Activated CD8-positive, alpha-beta memory T cell treated with anti-CD3 and anti-CD28 coated beads, Interleukin-2, amount 50 U/mL, for 48 hours (primary cell): ENCODE measurements at regions not wholly inside any gene's neighbourhood (a gene's known extent, or its start where the extent isn't known, plus 50 kb on each side); places are given as distances from the start of the nearest gene placed in this dataset.

Experiments
- DNase-seq: peaks from one replicate; pipeline ENCODE4 v3.0.0-alpha.2; 2020

- no peak for DNase-seq
Measured at GRCh38 chr3:28835249-28835648, 445.6 kb upstream of the RBMS3 start.

- no peak for DNase-seq
Measured at GRCh38 chr3:28835751-28836150, 445.1 kb upstream of the RBMS3 start.

GRCh38 chr3:28836199-28836598 lies 444.7 kb upstream of the RBMS3 start:
- no peak for DNase-seq

GRCh38 chr3:28840976-28841376 lies 439.9 kb upstream of the RBMS3 start:
- peak; percentile 60 for DNase-seq

- DNase-seq, result no peak
Measured at GRCh38 chr3:28841441-28841840, 439.4 kb upstream of the RBMS3 start.

GRCh38 chr3:28844298-28845005 lies 436.4 kb upstream of the RBMS3 start:
- no peak for DNase-seq

GRCh38 chr3:28845006-28845324 lies 435.9 kb upstream of the RBMS3 start:
- no peak for DNase-seq

GRCh38 chr3:28846971-28847478 lies 433.8 kb upstream of the RBMS3 start:
- no peak for DNase-seq

GRCh38 chr3:28847736-28848135 lies 433.1 kb upstream of the RBMS3 start:
- DNase-seq, result no peak

- no peak for DNase-seq
Measured at GRCh38 chr3:28850186-28850585, 430.7 kb upstream of the RBMS3 start.

GRCh38 chr3:28853830-28854229 lies 427.0 kb upstream of the RBMS3 start:
- DNase-seq, result no peak

GRCh38 chr3:28856796-28857195 lies 424.1 kb upstream of the RBMS3 start:
- DNase-seq, result no peak

- no peak for DNase-seq
Measured at GRCh38 chr3:28859897-28860296, 421.0 kb upstream of the RBMS3 start.

- no peak for DNase-seq
Measured at GRCh38 chr3:28860307-28860706, 420.6 kb upstream of the RBMS3 start.

- no peak for DNase-seq
Measured at GRCh38 chr3:28863186-28863585, 417.7 kb upstream of the RBMS3 start.

GRCh38 chr3:28867836-28868235 lies 413.0 kb upstream of the RBMS3 start:
- DNase-seq, result no peak

GRCh38 chr3:28868897-28869296 lies 412.0 kb upstream of the RBMS3 start:
- no peak for DNase-seq

GRCh38 chr3:28877912-28878311 lies 403.0 kb upstream of the RBMS3 start:
- no peak for DNase-seq

GRCh38 chr3:28890373-28890772 lies 390.5 kb upstream of the RBMS3 start:
- no peak for DNase-seq

GRCh38 chr3:28891485-28891884 lies 389.4 kb upstream of the RBMS3 start:
- DNase-seq, result no peak

- DNase-seq, result no peak
Measured at GRCh38 chr3:28900301-28900700, 380.6 kb upstream of the RBMS3 start.

- no peak for DNase-seq
Measured at GRCh38 chr3:28901018-28901417, 379.9 kb upstream of the RBMS3 start.

GRCh38 chr3:28903171-28903601 lies 377.7 kb upstream of the RBMS3 start:
- DNase-seq, result no peak

GRCh38 chr3:28905798-28906197 lies 375.1 kb upstream of the RBMS3 start:
- no peak for DNase-seq

GRCh38 chr3:28906561-28907310 lies 374.1 kb upstream of the RBMS3 start:
- DNase-seq, result no peak
